D721Med (cell line): ENCODE measurements at regions not wholly inside any gene's neighbourhood (a gene's known extent, or its start where the extent isn't known, plus 50 kb on each side); places are given as distances from the start of the nearest gene placed in this dataset.

Experiments
- DNase-seq: peaks from one replicate; pipeline ENCODE4 v3.0.0; 2011; ENCODE audit warnings: low spot score; ENCODE audit not compliant: insufficient read length
- FAIRE-seq: peaks from 2 replicates; lab custom pipeline; 2011; peaks lifted over from hg19 to GRCh38; lab: Jason Lieb, UNC
- CTCF ChIP-seq: IDR thresholded peaks from 2 replicates; pipeline ENCODE4 v1.5.1; 2012; ENCODE audit warnings: mild to moderate bottlenecking, control low read depth; ENCODE audit not compliant: insufficient read depth; ENCODE audit errors: missing control alignments

- TF ChIP-seq CTCF = no peak
- no peak for DNase-seq
- no peak for FAIRE-seq
These were observed 242.0 kb downstream of the NDFIP2 start for GRCh38 chr13:79722885-79723445.

- TF ChIP-seq CTCF = no peak
- DNase-seq (no peak), FAIRE-seq (no peak)
These were observed 235.2 kb downstream of the NDFIP2 start for GRCh38 chr13:79716191-79716590.

- TF ChIP-seq CTCF = no peak
- FAIRE-seq = no peak
- DNase-seq = no peak
These were observed 230.7 kb downstream of the NDFIP2 start for GRCh38 chr13:79711631-79712030.

- DNase-seq = no peak
- TF ChIP-seq CTCF = no peak
- no peak for FAIRE-seq
These were observed 229.4 kb downstream of the NDFIP2 start for GRCh38 chr13:79710376-79710775.

- no peak for FAIRE-seq
- no peak for TF ChIP-seq CTCF
- no peak for DNase-seq
These were observed 228.5 kb downstream of the NDFIP2 start for GRCh38 chr13:79709471-79709870.

- no peak for DNase-seq
- TF ChIP-seq CTCF = no peak
- FAIRE-seq = no peak
These were observed 222.8 kb downstream of the NDFIP2 start for GRCh38 chr13:79703772-79704171.

GRCh38 chr13:79695754-79696153, 214.8 kb downstream of the NDFIP2 start:
- no peak for TF ChIP-seq CTCF
- no peak for FAIRE-seq
- no peak for DNase-seq
